ENCODE measurements at regions not wholly inside any gene's neighbourhood (a gene's known extent, or its start where the extent isn't known, plus 50 kb on each side); places are given as distances from the start of the nearest gene placed in this dataset.

- Histone ChIP-seq H3K27ac (replicated peaks) (no peak overlapping the region), H3K4me3 (replicated peaks; ENCODE audit: insufficient read depth, low read length) (no peak overlapping the region), H3K27me3 (ENCODE audit: insufficient read depth, poor library complexity, severe bottlenecking) (no peaks in the 10 kb centered on the region)
- no peak for DNase-seq (ENCODE audit: low read depth in 1 of 2, low spot score in 1 of 2)
- TF ChIP-seq REST (IDR thresholded peaks at IDR 0.05; ENCODE audit: insufficient replicate concordance, low read depth): no peak
- TF ChIP-seq, protein P1, sequence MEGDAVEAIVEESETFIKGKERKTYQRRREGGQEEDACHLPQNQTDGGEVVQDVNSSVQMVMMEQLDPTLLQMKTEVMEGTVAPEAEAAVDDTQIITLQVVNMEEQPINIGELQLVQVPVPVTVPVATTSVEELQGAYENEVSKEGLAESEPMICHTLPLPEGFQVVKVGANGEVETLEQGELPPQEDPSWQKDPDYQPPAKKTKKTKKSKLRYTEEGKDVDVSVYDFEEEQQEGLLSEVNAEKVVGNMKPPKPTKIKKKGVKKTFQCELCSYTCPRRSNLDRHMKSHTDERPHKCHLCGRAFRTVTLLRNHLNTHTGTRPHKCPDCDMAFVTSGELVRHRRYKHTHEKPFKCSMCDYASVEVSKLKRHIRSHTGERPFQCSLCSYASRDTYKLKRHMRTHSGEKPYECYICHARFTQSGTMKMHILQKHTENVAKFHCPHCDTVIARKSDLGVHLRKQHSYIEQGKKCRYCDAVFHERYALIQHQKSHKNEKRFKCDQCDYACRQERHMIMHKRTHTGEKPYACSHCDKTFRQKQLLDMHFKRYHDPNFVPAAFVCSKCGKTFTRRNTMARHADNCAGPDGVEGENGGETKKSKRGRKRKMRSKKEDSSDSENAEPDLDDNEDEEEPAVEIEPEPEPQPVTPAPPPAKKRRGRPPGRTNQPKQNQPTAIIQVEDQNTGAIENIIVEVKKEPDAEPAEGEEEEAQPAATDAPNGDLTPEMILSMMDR (IDR thresholded peaks at IDR 0.05; ENCODE audit: insufficient read depth, low read length): no peak
- no peak for TF ChIP-seq GABPA (IDR thresholded peaks at IDR 0.05; ENCODE audit: low read depth)
- TF ChIP-seq POLR2AphosphoS5 (IDR thresholded peaks at IDR 0.05; ENCODE audit: low read depth): no peak
Measured at GRCh38 chr4:117957571-117957970, 76.7 kb upstream of the NDST3 start.

GRCh38 chr4:117965622-117966021, 68.7 kb upstream of the NDST3 start:
- DNase-seq (ENCODE audit: low read depth in 1 of 2, low spot score in 1 of 2): no peak
- no peak overlapping the region for H3K4me3 ChIP-seq (replicated peaks; ENCODE audit: insufficient read depth, low read length)
- TF ChIP-seq POLR2AphosphoS5 (IDR thresholded peaks at IDR 0.05; ENCODE audit: low read depth): no peak
- TF ChIP-seq REST (IDR thresholded peaks at IDR 0.05; ENCODE audit: insufficient replicate concordance, low read depth): no peak
- TF ChIP-seq, protein P1 (IDR thresholded peaks at IDR 0.05; ENCODE audit: insufficient read depth, low read length): no peak
- no peak for TF ChIP-seq GABPA (IDR thresholded peaks at IDR 0.05; ENCODE audit: low read depth)
- no peak for TF ChIP-seq SPI1 (IDR thresholded peaks at IDR 0.05; ENCODE audit: borderline replicate concordance, low read depth)
- H3K27me3 ChIP-seq (ENCODE audit: insufficient read depth, poor library complexity, severe bottlenecking): no peaks in the 10 kb centered on the region
- no peak overlapping the region for H3K27ac ChIP-seq (replicated peaks)

GRCh38 chr4:117968606-117969005, 65.7 kb upstream of the NDST3 start:
- no peak for DNase-seq (ENCODE audit: low read depth in 1 of 2, low spot score in 1 of 2)
- H3K27ac ChIP-seq (replicated peaks): no peak overlapping the region
- H3K27me3 ChIP-seq (ENCODE audit: insufficient read depth, poor library complexity, severe bottlenecking): no peaks in the 10 kb centered on the region
- no peak overlapping the region for H3K4me3 ChIP-seq (replicated peaks; ENCODE audit: insufficient read depth, low read length)
- TF ChIP-seq, protein P1 (IDR thresholded peaks at IDR 0.05; ENCODE audit: insufficient read depth, low read length): no peak
- TF ChIP-seq REST (IDR thresholded peaks at IDR 0.05; ENCODE audit: insufficient replicate concordance, low read depth) (no peak), GABPA (IDR thresholded peaks at IDR 0.05; ENCODE audit: low read depth) (no peak), POLR2AphosphoS5 (IDR thresholded peaks at IDR 0.05; ENCODE audit: low read depth) (no peak), SPI1 (IDR thresholded peaks at IDR 0.05; ENCODE audit: borderline replicate concordance, low read depth) (no peak)
